ENCODE measurements at regions not wholly inside any gene's neighbourhood (a gene's known extent, or its start where the extent isn't known, plus 50 kb on each side); places are given as distances from the start of the nearest gene placed in this dataset.

- TF ChIP-seq CTCF (IDR thresholded peaks at IDR 0.05 in 4 of 5, conservative IDR thresholded peaks at IDR 0.05 in 1 of 5) (no peak), POLR2A (IDR thresholded peaks at IDR 0.05) (no peak)
Measured at GRCh38 chr1:201653233-201653632, 114.3 kb downstream of the NAV1 start.
